Renal pelvis (tissue), 1 donor: ENCODE measurements at regions not wholly inside any gene's neighbourhood (a gene's known extent, or its start where the extent isn't known, plus 50 kb on each side); places are given as distances from the start of the nearest gene placed in this dataset.

Experiments used
- DNase-seq: peaks from one replicate; pipeline ENCODE4 v3.0.0-alpha.2; 2013

DNA sequence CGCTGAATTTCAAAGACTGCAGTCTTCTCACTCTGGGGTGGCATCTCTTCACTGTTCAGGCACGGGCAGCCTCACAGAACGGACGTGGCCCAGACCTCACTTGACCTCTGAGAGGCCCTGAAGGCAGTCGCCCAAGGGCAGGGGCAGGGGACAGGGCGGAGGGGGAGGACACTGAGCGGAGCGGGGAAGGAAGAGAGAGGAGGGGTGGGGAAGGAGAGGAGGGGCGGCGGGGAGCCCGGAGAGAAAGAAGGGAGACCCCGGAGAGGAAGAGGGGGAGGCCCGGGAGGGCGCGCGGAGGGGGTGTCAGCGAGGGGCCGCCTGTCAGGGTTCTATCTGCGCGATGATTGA is 58.7 kb upstream of the COMTD1 start:
- DNase-seq: no peak

DNA sequence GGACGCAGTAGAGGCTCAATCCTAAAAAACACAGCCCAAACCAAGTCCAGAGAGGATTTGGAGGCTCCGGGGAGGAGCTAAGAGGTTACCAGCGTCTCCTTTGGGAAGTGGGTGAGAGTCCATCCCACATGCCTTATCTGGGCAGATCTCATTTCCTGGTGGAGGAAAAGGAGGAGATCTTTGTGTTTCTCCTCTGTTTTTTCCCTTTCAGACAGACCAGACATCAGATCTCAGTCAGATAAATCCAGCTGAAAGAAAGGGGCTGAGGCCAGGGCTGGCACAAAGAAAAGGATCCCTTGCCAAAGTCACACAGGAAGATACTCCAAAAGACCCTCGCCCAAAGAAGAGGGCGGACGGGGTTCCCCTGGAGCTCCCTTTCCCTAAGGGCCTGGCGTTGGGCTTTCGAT is 58.3 kb upstream of the COMTD1 start:
- DNase-seq: no peak

DNA sequence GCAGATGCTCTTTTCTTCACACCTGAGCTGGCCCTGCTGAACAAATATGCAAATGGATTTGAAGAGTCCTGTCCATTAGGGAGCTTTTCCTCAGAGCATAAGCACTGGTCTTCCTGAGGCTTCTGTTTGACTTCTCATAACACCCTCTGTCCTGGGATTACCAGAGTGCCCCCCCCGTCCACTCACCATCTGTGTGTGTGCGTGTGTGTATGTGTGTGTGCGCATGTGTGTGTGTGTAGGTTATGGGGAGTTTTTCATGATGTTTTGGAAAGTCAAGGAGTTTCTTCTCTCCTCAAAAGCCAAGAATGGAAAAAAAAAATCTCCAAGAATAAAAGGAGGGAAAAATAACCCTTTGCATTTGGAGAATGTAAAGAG is 57.7 kb upstream of the COMTD1 start:
- no peak for DNase-seq

DNA sequence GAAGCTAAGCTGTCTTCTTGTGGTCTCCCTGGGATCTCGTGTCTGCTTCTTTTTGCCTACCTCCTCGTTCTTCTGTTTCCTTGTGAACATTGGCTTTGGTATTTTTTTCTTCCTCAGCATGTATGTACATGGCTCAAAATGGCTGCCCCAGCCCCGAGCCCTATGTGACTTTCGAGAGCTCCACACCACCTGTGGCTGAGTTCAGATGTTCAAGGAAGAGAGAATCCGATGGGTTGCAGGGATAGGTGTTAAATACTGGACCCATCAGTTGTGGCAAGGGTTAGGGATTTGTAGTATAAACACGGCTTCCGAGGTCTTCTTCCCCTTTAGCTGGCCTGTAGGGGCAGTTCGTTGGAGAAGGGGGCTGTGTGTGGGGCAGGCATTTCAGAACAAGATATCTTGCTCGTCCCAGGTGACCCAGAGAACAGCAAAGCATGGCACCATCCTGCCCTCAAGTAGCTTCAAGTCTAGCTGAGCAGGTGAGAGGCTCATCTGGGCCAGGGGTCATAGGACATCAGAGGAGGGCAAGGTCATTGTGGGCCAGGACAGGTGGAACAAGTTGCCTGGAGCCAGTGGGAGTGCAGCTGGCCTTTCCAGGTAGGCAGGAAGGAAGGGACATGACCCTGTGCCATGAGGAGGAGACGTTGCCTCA is 57.2 kb upstream of the COMTD1 start:
- DNase-seq: no peak

DNA sequence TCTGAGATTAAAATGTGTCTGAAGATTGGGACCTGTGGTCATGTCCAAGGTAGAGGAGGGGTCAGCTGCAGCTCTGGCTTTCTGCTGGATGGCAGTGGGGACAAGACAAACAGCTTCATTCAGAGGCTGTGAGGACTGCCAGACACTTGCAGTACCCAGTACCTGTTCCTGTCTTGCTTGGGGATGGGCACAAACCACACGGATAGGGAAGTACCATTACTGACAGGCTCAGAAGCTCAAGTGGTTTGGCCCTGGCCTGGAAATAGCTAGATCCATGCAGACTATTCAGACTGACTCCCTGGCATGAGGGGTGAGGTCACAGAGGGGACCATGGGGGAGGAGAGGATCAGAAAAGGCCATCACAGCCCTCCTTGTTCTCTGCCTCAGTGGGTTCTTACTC is 56.0 kb upstream of the COMTD1 start:
- DNase-seq: no peak

DNA sequence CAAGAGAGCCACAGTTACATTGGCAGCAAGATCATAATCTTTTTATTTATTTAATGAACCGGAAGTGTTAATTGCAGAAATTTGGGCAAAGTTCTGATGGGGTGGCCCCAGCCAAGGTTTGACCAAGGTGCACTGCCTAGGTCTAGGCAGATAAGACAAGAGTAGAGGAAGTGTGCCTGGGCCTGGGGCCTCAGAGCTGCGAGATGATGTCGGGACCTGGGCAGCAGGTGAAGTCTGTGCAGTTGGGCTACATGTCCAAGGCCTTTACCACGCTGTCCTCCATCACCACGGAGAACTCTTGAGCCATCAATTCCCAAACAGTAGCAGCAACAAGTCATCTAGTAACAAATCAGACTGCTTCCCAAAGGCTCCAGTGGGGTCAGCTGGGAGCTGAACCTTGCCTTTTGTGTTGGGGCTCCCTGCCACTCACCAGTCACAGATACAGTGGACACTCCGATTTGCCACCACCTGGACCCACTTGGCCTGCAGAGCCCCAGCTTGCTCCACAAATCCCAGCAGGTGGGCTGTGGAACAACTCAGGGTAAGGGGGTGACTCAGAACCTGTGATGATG is 52.5 kb upstream of the COMTD1 start:
- no peak for DNase-seq

DNA sequence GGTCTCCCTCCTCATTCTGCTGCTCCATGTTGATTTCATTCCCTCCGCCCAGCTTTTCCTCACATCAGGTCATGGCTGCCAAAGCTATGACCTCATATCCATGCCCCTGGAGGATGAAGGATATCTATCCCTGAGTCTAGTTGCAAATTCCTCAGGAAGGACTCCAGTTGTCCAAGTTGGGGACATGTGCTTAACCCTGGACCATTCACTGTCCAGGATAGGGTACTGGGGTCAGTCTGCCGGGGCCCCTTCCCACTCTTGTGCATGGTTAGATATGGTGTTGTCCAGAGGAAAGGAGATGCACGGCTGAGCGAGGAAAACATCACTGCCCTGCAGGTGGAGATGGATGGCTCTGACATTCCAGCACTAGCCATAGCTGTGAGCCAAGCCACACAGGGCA is 51.9 kb upstream of the COMTD1 start:
- no peak for DNase-seq

DNA sequence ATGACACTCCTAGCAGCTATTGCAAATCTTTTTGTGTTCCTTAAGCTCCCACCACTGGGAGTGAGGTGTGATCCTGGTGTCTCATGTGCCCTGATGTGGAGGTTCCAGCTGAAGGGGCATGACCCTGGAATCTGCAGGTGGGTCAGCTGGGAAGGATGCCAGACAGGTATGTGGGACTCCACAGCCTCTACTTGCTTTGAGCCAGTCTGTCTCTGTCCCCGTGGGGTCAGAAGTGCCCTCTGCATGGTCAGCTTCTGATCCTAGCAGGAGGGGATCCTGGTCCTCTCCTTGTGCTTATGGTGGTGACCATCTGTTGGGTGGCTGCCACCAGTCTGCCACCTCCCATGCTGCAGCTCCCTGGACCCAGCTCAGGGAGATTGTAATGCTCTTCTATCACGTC is 51.1 kb upstream of the COMTD1 start:
- DNase-seq: no peak
